DMS 273 (cell line): ENCODE measurements at regions not wholly inside any gene's neighbourhood (a gene's known extent, or its start where the extent isn't known, plus 50 kb on each side); places are given as distances from the start of the nearest gene placed in this dataset.

Experiments
- DNase-seq: peaks from one replicate; lab custom pipeline; 2025; ENCODE audit not compliant: unreplicated experiment; lab: John Stamatoyannopoulos, UW

GRCh38 chr9:19732441-19732951 lies 56.3 kb downstream of the SLC24A2 start:
- peak; percentile 69 for DNase-seq

DNA sequence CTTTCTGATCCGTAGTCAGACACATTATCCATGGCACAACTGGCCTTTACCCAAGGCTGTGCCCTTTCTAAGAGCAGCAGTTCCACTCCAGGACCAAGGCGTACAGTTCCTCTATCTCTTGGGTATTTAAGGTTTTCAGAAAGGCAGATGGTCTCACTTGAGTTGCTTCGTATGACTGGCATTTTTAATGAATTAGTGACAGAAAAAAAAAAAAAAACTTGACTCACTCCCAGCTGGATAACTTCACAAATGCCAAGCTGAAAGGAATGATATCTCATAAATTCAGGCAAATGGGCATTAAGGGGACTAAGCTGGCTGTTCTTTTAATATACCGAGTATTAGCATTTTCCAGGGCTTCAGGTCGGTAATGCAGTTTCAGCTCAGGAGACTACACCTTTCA lies 60.7 kb downstream of the SLC24A2 start:
- peak; percentile 68 for DNase-seq

GRCh38 chr9:19725970-19726369 lies 62.9 kb downstream of the SLC24A2 start:
- no peak for DNase-seq

- peak; percentile 54 for DNase-seq
Observed at GRCh38 chr9:19720377-19720776, 68.5 kb downstream of the SLC24A2 start.

- no peak for DNase-seq
Observed at GRCh38 chr9:19703702-19704101, 85.1 kb downstream of the SLC24A2 start.

DNA sequence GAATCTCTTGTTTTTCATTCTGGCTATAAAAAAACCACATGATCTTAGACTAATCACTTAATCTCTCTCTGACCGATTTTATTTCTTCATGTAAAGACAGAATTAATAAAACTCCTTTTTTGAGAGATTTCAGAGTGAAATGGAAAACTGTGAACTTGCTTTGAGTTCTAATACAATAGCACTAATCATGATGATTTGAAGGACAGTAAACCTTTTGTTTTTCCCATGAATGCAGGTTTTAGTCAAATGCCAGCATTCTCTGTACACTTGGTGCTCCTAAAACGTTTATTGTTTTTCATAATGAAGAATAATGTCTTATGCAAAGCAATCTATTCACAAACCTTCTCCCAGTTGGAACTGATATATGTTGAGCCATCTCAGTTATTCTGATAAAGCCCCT lies 86.8 kb downstream of the SLC24A2 start:
- no peak for DNase-seq

- DNase-seq = no peak
Observed at GRCh38 chr9:19701274-19701673, 87.6 kb downstream of the SLC24A2 start.

- DNase-seq = no peak
Observed at GRCh38 chr9:19700699-19701098, 88.1 kb downstream of the SLC24A2 start.

- peak; percentile 12 for DNase-seq
Observed at GRCh38 chr9:19699756-19700155, 89.1 kb downstream of the SLC24A2 start.

DNA sequence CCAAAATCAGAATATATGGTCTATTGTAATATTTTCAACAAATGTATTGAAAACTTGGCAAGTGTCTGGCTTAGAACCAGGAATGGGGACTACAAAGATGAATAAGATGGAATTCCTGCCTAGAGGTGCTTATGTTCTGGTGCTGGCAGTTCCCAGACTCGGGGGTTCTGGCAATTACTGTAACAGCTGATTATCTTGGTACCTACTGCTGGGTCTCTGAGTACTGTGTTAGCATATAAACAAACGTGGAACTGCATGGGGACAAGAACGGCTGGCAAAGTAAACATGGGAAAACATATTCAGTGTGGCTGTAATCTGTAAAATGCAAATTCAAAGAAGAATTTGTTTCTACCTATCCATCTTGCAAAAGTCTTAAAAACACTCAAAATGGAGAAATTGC lies 89.9 kb downstream of the SLC24A2 start:
- no peak for DNase-seq

- DNase-seq = no peak
Observed at GRCh38 chr9:19694601-19695000, 94.2 kb downstream of the SLC24A2 start.

DNA sequence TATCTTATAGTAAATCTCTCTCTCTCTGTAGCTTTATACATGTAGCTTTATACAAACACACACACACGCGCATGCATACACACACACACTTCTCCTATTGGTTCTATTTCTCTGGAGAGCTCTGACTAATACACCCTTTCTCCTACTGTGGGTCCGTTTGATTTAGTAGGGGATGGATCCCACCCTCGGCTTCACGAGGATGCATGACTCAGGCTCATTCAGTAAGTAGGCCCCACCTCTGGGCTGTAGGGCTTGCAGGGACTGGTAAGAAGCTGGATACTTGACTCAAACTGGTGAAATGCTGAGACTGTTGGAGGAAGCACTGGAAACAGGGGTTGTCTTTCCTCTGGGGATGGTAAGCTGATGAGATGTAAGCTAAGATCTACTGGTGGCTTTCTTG lies 98.7 kb downstream of the SLC24A2 start:
- DNase-seq = no peak

- no peak for DNase-seq
Observed at GRCh38 chr9:19689328-19690101, 99.3 kb downstream of the SLC24A2 start.

- DNase-seq = no peak
Observed at GRCh38 chr9:19683715-19684114, 105.1 kb downstream of the SLC24A2 start.

GRCh38 chr9:19682397-19682796 lies 106.4 kb downstream of the SLC24A2 start:
- DNase-seq = no peak

DNA sequence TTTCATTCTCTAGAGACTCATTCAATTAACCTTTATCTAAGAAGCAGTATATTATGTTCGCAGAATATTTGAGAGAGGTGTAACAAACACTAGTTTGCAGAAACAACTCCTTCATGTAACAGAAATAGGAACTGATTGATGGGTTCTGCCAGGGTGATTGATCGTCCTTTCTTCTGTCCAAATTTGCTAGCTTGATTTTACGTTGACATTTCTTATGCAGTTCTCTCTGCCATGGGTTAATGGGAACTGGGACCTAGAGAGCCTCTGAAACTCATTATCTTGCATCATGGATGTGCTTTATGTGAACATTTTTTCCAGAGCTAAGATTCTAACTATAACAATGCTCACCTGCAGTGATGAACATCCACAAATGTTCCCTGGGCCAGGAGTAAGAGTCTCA lies 107.0 kb downstream of the SLC24A2 start:
- DNase-seq = no peak

- no peak for DNase-seq
Observed at GRCh38 chr9:19677924-19678323, 110.9 kb downstream of the SLC24A2 start.

DNA sequence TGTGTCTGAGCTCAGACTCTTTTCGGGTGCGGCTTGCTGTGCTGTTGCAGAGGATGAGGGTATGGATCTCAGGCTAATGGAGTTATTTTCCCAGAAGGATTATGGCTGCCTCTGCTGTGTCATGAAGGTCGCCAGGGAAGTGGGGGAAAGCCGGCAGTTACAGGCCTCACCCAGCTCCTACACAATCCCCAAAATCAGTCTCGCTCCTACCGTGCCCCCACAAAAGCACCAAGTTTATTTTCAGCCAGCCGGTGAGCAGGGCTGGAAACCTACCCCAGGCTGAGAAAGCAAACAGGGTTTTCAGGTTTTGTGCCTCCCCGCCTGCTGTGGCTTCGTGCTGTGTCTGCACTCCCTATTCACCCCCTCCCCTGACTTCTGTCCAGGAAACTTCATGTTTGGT lies 113.3 kb downstream of the SLC24A2 start:
- DNase-seq = no peak

DNA sequence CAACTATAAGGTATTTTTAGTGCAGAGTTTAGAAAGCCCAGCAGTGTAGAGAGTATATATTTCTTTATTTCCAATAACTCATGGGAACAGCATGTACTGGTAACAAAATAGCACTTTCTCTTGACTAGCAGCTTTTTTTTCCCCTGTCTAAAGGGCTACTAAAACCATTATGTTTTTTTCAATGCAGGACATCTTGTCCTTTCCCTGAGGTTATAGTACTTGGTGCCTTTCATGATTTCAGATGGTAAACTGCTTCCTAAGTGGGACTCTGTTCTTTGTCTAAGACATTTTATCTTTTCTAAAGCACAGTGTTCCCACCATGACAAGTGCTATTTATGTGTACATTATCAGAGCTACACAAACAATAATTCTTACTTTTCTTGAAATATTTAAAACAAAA lies 122.3 kb downstream of the SLC24A2 start:
- DNase-seq = no peak

DNA sequence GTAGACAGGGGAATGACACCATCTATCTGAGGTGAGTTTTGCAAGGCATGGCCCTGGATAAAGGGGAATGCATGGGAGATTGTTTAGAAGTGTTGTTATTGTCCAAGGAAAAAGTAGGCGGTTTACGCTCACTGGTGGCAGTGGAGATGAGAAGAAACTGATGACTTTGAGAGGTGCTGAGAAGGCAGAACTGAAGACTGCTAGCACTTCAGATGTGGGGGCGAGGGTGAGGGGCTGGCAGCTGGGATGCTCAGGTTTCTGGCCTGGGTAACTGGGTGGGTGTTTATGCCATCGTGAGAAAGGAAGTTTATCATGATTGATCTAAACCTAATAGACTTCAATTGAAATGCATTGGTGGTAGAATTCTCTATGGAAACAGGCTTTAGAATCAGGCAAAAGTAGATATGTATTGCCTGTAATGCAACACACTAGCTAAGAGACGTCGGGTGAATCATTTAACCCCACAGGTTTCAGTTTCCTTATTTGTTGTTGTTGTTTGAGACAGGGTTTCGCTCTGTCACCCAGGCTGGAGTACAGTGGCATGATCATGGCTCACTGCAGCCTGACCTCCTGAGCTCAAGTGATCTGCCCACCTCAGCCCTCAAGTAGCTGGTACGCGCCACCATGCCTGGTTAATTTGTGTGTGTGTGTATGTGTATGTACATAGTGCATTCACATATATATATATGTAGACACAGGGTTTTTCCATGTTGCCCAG lies 123.5 kb downstream of the SLC24A2 start:
- DNase-seq = no peak

DNA sequence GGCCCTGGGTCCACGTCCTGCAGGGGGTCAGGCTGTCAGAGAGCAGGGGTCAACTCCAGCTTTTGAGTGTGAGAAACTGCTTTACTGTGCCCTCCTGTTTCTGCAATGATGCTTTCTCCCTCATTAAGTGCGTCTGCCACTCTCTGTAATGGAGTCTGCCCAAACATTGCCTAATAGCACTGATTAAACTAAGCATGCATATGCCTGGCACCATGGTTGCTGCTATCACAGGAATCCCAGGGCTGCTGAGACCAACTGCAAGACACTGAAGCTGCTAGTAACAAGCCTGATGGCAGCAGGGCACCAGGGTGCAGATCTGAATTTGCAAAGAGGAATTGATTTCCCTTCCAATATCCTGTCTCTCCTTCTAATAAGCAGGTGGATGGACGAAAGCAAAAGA lies 125.3 kb downstream of the SLC24A2 start:
- DNase-seq = no peak

DNA sequence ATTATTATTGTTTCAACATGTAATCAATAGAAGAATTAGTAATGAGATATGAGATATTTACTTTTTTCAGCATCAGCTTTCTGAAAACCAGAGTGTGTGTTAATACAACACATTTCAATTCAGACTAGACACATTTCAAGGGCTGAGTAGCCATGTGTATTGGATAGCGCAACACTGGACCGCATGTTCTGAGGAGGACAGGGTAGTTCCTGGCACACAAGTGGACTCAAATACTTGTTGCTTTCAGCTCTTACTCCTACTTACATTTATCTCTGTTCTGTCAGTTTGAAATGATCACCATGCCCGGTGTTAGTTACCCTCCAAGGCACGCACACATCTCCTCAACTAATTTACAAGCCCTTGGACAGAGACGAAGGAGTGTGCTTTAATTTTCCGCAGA lies 126.6 kb downstream of the SLC24A2 start:
- no peak for DNase-seq
